ENCODE measurements at regions not wholly inside any gene's neighbourhood (a gene's known extent, or its start where the extent isn't known, plus 50 kb on each side); places are given as distances from the start of the nearest gene placed in this dataset.
A peak's percentile ranks its signal among the peaks of the same experiment; 100 is the strongest.

DNA sequence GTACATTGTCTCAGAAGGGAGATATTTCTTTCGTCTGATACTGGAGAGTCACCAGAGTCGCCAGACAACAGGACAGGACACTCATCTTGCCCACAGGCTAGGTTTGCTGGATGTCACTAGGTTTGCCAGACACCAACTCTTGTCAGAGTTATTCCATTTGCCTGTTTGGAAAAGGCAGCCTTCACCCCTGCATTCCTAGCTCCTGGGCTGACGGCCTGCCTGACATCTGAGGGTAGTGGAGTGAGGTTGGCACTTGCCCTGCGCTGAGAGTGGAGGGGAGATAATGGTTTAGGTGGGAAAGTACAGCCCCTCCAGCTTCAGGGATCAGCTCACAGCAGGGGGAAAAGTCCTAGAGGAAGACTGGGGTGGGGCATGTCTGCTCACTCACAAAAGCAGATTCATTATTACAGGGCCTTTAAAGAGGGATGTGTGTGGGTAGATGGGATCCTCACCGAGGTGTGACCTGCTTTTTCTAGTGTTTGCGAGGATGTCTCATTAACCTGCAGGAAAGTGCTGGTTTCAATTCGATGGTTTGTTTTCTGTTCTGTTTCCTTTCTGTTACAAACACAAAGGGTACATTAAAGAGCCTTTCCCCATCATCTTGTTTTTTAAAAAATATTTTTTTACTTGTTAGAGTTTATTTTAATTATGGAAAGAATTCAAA lies 79.3 kb upstream of the TNS3 start:
- BruUV-seq (replicated peaks): no TSS peak
- no peak overlapping the region for H2BK5ac ChIP-seq (ENCODE audit: low read depth, low read length, poor library complexity, severe bottlenecking)
- peak overlapping the region; percentile 16 for H4K5ac ChIP-seq (ENCODE audit: low read depth, low read length)
- H4K20me1 ChIP-seq (ENCODE audit: insufficient read depth, low read length): no peaks in the 10 kb centered on the region
- H4K8ac ChIP-seq (ENCODE audit: low read depth in 2 of 2, low read length in 2 of 2): peak overlapping the region; percentile 73 to 89; a peak in 3 of 4 replicates
- DNase-seq: no peak
- no peaks in the 10 kb centered on the region for H3K36me3 ChIP-seq (ENCODE audit: control insufficient read depth, insufficient read depth, low read length)
- H3K27me3 ChIP-seq (ENCODE audit: control insufficient read depth, insufficient read depth, low read length): no peaks in the 10 kb centered on the region; the same call in 1 of the 2 replicates
- peak overlapping the region; percentile 59 for H3K18ac ChIP-seq (ENCODE audit: low read depth, low read length)
- peak overlapping the region; percentile 87 for H3K4ac ChIP-seq (ENCODE audit: low read depth, low read length)
- H3K9me1 ChIP-seq (ENCODE audit: insufficient read depth, low read length): peaks cover 13% of the 10 kb centered on the region
- ATAC-seq (ENCODE audit: low read depth): no peak
- H3K4me1 ChIP-seq (ENCODE audit: control insufficient read depth, insufficient read depth, low read length): peaks cover 15% of the 10 kb centered on the region
- no peaks in the 10 kb centered on the region for H3K79me1 ChIP-seq (ENCODE audit: low read depth in 1 of 2, low read length in 2 of 2)
- ChIA-PET POLR2A (ENCODE audit: unreplicated experiment) (no interaction called here), CTCF (no interaction called here)
- peak overlapping the region; percentile 70; the same call in 1 of the 2 replicates for H3K56ac ChIP-seq (ENCODE audit: extremely low read depth, insufficient read depth, low read length)
- H3K4me3 ChIP-seq (ENCODE audit: insufficient read depth, low read depth, low read length): no peak overlapping the region
- WGBS, 2 experiments (ENCODE audit: extremely low coverage in 2 of 2, insufficient read length in 1 of 2): 83% methylated on average over 1 of the region's 7 CpGs; no CpG with 5 or more reads in 1 of the 2 experiments
- H3K9me3 ChIP-seq (ENCODE audit: control insufficient read depth, insufficient read depth, low read length): no peaks in the 10 kb centered on the region
- peak overlapping the region; percentile 55 for H2AFZ ChIP-seq (replicated peaks; ENCODE audit: low read length, poor library complexity)
- H3K14ac ChIP-seq (replicated peaks; ENCODE audit: low read depth, low read length): peak overlapping the region; percentile 92
- H2BK15ac ChIP-seq (ENCODE audit: low read depth, low read length): peak overlapping the region; percentile 94; the same call in 2 of the 3 replicates
- H3K9ac ChIP-seq (ENCODE audit: low read depth, low read length): no peak overlapping the region
- intact Hi-C loops (cut with micrococcal nuclease): no loop called here
- peak overlapping the region; percentile 81 for H3K23ac ChIP-seq (ENCODE audit: low read depth, low read length)
- peak overlapping the region; percentile 98 for H2AK5ac ChIP-seq (ENCODE audit: low read depth, low read length)
- in situ Hi-C loops (cut with MboI; ENCODE audit: low sequenced_read_pairs): no loop called here
- peak overlapping the region; percentile 96 for H2BK20ac ChIP-seq (ENCODE audit: low read depth, low read length)
- H3K27ac ChIP-seq (ENCODE audit: insufficient read depth, low read length): no peak overlapping the region; the same call in 1 of the 2 replicates
- TF ChIP-seq MAZ (IDR thresholded peaks at IDR 0.05; ENCODE audit: borderline replicate concordance, low read depth, low read length) (no peak), SMC3 (IDR thresholded peaks at IDR 0.05; ENCODE audit: low read depth, low read length) (no peak), RCOR1 (IDR thresholded peaks at IDR 0.05; ENCODE audit: insufficient replicate concordance, low read length) (no peak), MXI1 (IDR thresholded peaks at IDR 0.05; ENCODE audit: borderline replicate concordance, low read depth, low read length) (no peak), RFX5 (IDR thresholded peaks at IDR 0.05; ENCODE audit: low read depth, low read length) (no peak), NFE2L2 (IDR thresholded peaks at IDR 0.05; ENCODE audit: low read depth, low read length) (no peak), BHLHE40 (IDR thresholded peaks at IDR 0.05; ENCODE audit: low read depth, low read length) (no peak), FOS (IDR thresholded peaks at IDR 0.05; ENCODE audit: low read depth, low read length) (no peak)
- TF ChIP-seq, protein P1, sequence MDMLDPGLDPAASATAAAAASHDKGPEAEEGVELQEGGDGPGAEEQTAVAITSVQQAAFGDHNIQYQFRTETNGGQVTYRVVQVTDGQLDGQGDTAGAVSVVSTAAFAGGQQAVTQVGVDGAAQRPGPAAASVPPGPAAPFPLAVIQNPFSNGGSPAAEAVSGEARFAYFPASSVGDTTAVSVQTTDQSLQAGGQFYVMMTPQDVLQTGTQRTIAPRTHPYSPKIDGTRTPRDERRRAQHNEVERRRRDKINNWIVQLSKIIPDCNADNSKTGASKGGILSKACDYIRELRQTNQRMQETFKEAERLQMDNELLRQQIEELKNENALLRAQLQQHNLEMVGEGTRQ (IDR thresholded peaks at IDR 0.05; ENCODE audit: low read depth, low read length): no peak
- TF ChIP-seq, protein P2, sequence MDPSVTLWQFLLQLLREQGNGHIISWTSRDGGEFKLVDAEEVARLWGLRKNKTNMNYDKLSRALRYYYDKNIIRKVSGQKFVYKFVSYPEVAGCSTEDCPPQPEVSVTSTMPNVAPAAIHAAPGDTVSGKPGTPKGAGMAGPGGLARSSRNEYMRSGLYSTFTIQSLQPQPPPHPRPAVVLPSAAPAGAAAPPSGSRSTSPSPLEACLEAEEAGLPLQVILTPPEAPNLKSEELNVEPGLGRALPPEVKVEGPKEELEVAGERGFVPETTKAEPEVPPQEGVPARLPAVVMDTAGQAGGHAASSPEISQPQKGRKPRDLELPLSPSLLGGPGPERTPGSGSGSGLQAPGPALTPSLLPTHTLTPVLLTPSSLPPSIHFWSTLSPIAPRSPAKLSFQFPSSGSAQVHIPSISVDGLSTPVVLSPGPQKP (IDR thresholded peaks at IDR 0.05; ENCODE audit: borderline replicate concordance, low read depth, low read length): no peak
- H2AK9ac ChIP-seq (replicated peaks; ENCODE audit: low read depth, low read length, poor library complexity): peak overlapping the region; percentile 29
- H4K91ac ChIP-seq (ENCODE audit: insufficient read depth, low read depth, low read length): peak overlapping the region; percentile 97
- H2BK120ac ChIP-seq (ENCODE audit: low read depth, low read length): peak overlapping the region; percentile 93
- H3K4me2 ChIP-seq (ENCODE audit: low read depth, low read length): no peak overlapping the region
- dilution Hi-C loops (cut with HindIII; ENCODE audit: low sequenced_read_pairs, unreplicated experiment): no loop called here
